Spleen (tissue), 7 donors: ENCODE measurements at regions not wholly inside any gene's neighbourhood (a gene's known extent, or its start where the extent isn't known, plus 50 kb on each side); places are given as distances from the start of the nearest gene placed in this dataset.

Experiments
- POLR2A ChIP-seq, 3 donors: fragments of 450-650 bp; IDR thresholded peaks; one replicate each; pipeline ENCODE4 v1.5.1; 2017; ENCODE audit warnings: antibody characterized with exemption in 3 of 3, mild to moderate bottlenecking in 1 of 3
- TF ChIP-seq, protein P1 (sequence below), 11 experiments: fragments of 200-600 bp in 7 of 11; fragments of 450-650 bp in 4 of 11; sonication (generic) in 4 of 11; IDR thresholded peaks in 8 of 11; conservative IDR thresholded peaks in 3 of 11; 1 replicate in 7 of 11; 2 replicates in 4 of 11; pipeline versions ENCODE4 v1.4.0 to v1.8.0; 2016 to 2021; ENCODE audit warnings: antibody characterized with exemption in 11 of 11, inconsistent platforms in 4 of 11, mild to moderate bottlenecking in 1 of 11
- donor health status: DM: no; HTN: no; CAD: no; lungs with moderate emphysema.
- donor health status: DM: no; HTN: no; CAD: no.
- donor health status: DM: no; HTN: no; CAD: no.

DNA sequence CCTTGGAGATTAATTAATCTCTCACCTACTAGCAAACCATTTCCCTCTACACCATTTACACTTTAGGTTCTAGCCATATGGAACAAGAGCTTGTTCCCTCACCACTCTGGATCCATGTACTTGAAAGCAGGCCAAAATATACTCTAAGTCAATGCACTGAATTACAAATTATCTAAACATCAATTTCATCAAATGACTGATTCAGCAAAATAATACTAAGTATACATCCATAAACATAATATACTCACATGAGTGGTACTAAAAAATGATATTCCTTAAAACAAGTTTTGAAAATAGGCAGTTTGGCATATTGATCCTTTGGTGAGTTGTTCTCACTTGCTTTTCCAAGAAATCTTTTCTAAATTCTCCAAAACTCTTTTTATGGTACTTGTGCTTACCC, 459.7 kb upstream of the ZNF385D start:
- TF ChIP-seq, protein P1, sequence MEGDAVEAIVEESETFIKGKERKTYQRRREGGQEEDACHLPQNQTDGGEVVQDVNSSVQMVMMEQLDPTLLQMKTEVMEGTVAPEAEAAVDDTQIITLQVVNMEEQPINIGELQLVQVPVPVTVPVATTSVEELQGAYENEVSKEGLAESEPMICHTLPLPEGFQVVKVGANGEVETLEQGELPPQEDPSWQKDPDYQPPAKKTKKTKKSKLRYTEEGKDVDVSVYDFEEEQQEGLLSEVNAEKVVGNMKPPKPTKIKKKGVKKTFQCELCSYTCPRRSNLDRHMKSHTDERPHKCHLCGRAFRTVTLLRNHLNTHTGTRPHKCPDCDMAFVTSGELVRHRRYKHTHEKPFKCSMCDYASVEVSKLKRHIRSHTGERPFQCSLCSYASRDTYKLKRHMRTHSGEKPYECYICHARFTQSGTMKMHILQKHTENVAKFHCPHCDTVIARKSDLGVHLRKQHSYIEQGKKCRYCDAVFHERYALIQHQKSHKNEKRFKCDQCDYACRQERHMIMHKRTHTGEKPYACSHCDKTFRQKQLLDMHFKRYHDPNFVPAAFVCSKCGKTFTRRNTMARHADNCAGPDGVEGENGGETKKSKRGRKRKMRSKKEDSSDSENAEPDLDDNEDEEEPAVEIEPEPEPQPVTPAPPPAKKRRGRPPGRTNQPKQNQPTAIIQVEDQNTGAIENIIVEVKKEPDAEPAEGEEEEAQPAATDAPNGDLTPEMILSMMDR (IDR thresholded peaks at IDR 0.05 in 8 of 11, conservative IDR thresholded peaks at IDR 0.05 in 3 of 11): no peak
- no peak for TF ChIP-seq POLR2A (IDR thresholded peaks at IDR 0.05)
